ENCODE measurements at regions not wholly inside any gene's neighbourhood (a gene's known extent, or its start where the extent isn't known, plus 50 kb on each side); places are given as distances from the start of the nearest gene placed in this dataset.
"Not testable (repeated sequence)": the region's sequence is repeated elsewhere in the genome, so short reads cannot be mapped to it uniquely, and the experiment has no call there.

GRCh38 chr9:97176206-97176605, 131.3 kb upstream of the CCDC180 start:
- intact Hi-C loops (cut with micrococcal nuclease): no loop called here
- DNase-seq (peak; percentile 31), ATAC-seq (no peak; the same call in 1 of the 2 replicates)
- Histone ChIP-seq H3K4me2 (ENCODE audit: low read length) (no peak overlapping the region), H3K4me3 (ENCODE audit: low read length) (no peak overlapping the region), H3K79me2 (ENCODE audit: low read length) (no peaks in the 10 kb centered on the region), H3K36me3 (ENCODE audit: low read depth, low read length) (no peaks in the 10 kb centered on the region), H3K9ac (ENCODE audit: low read length) (no peak overlapping the region), H3K9me2 (replicated peaks; ENCODE audit: low read length) (no peaks in the 10 kb centered on the region), H3K27me3 (ENCODE audit: low read length) (no peaks in the 10 kb centered on the region), H3K27ac (ENCODE audit: low read length) (no peak overlapping the region), H2AFZ (ENCODE audit: low read length) (no peak overlapping the region), H4K20me1 (ENCODE audit: low read length) (no peaks in the 10 kb centered on the region), H3K9me3 (ENCODE audit: low read length) (no peaks in the 10 kb centered on the region), H3K4me1 (ENCODE audit: insufficient read depth, low read length) (peaks cover 21% of the 10 kb centered on the region), H3F3A (ENCODE audit: low read length, unreplicated experiment) (no peaks in the 10 kb centered on the region)
- CTCF ChIA-PET: no interaction called here
- BruUV-seq (replicated peaks): no TSS peak
- POLR2A ChIA-PET (ENCODE audit: unreplicated experiment): no interaction called here
- TF ChIP-seq, protein P1, sequence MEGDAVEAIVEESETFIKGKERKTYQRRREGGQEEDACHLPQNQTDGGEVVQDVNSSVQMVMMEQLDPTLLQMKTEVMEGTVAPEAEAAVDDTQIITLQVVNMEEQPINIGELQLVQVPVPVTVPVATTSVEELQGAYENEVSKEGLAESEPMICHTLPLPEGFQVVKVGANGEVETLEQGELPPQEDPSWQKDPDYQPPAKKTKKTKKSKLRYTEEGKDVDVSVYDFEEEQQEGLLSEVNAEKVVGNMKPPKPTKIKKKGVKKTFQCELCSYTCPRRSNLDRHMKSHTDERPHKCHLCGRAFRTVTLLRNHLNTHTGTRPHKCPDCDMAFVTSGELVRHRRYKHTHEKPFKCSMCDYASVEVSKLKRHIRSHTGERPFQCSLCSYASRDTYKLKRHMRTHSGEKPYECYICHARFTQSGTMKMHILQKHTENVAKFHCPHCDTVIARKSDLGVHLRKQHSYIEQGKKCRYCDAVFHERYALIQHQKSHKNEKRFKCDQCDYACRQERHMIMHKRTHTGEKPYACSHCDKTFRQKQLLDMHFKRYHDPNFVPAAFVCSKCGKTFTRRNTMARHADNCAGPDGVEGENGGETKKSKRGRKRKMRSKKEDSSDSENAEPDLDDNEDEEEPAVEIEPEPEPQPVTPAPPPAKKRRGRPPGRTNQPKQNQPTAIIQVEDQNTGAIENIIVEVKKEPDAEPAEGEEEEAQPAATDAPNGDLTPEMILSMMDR (conservative IDR thresholded peaks at IDR 0.05; ENCODE audit: low read depth, low read length): no peak
- no peak for TF ChIP-seq EZH2 (IDR thresholded peaks at IDR 0.05; ENCODE audit: low read length, unreplicated experiment)
- TF ChIP-seq EZH2phosphoT487 (IDR thresholded peaks at IDR 0.05; ENCODE audit: borderline replicate concordance, low read length): no peak

GRCh38 chr9:97168174-97168573, 129.2 kb upstream of the CTSV start:
- H3K79me2 ChIP-seq (ENCODE audit: low read length); H3K36me3 ChIP-seq (ENCODE audit: low read depth, low read length); intact Hi-C loops (cut with micrococcal nuclease); H3K27me3 ChIP-seq (ENCODE audit: low read length); POLR2A ChIA-PET (ENCODE audit: unreplicated experiment); CTCF ChIA-PET; H3K9me3 ChIP-seq (ENCODE audit: low read length); H3F3A ChIP-seq (ENCODE audit: low read length, unreplicated experiment); BruUV-seq (replicated peaks); H2AFZ ChIP-seq (ENCODE audit: low read length); H3K4me3 ChIP-seq (ENCODE audit: low read length); H3K27ac ChIP-seq (ENCODE audit: low read length); H3K4me2 ChIP-seq (ENCODE audit: low read length); ATAC-seq; H4K20me1 ChIP-seq (ENCODE audit: low read length); H3K9me2 ChIP-seq (replicated peaks; ENCODE audit: low read length); H3K4me1 ChIP-seq (ENCODE audit: insufficient read depth, low read length); DNase-seq; H3K9ac ChIP-seq (ENCODE audit: low read length): not testable (repeated sequence)

GRCh38 chr9:97166496-97167138, 127.7 kb upstream of the CTSV start:
- H3K9me2 ChIP-seq (replicated peaks; ENCODE audit: low read length); DNase-seq; H3K79me2 ChIP-seq (ENCODE audit: low read length); H3K27me3 ChIP-seq (ENCODE audit: low read length); H3K4me1 ChIP-seq (ENCODE audit: insufficient read depth, low read length); CTCF ChIA-PET; H3K9me3 ChIP-seq (ENCODE audit: low read length); ATAC-seq; POLR2A ChIA-PET (ENCODE audit: unreplicated experiment); H3F3A ChIP-seq (ENCODE audit: low read length, unreplicated experiment); H3K4me2 ChIP-seq (ENCODE audit: low read length); H4K20me1 ChIP-seq (ENCODE audit: low read length); intact Hi-C loops (cut with micrococcal nuclease); H3K27ac ChIP-seq (ENCODE audit: low read length); BruUV-seq (replicated peaks); H3K9ac ChIP-seq (ENCODE audit: low read length); H3K4me3 ChIP-seq (ENCODE audit: low read length); H3K36me3 ChIP-seq (ENCODE audit: low read depth, low read length); H2AFZ ChIP-seq (ENCODE audit: low read length): not testable (repeated sequence)

DNA sequence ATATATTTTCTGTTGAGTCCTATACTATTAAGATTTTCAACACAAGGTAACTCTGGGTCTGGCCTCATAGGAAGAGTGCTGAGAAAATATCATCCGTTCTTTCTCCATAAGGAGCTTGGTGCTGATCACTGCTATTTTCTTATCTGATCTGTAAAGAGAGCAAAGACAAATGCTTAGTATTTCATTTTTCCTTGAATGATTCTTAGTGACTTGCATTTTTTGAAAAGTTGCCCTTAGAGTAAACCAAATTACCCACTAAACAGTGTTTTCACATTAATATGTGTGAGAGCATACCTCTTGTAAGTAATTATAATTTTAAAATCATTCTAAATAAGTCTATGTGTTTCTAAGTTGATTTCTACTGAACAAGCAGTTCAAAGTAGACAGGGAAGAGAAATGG, 121.3 kb upstream of the CTSV start:
- H3K9me3 ChIP-seq (ENCODE audit: low read length): no peaks in the 10 kb centered on the region
- H3K4me3 ChIP-seq (ENCODE audit: low read length): no peak overlapping the region
- ATAC-seq: no peak
- no peak for DNase-seq
- no peak overlapping the region for H2AFZ ChIP-seq (ENCODE audit: low read length)
- H3K4me1 ChIP-seq (ENCODE audit: insufficient read depth, low read length): no peaks in the 10 kb centered on the region
- POLR2A ChIA-PET (ENCODE audit: unreplicated experiment): no interaction called here
- CTCF ChIA-PET: no interaction called here
- H3K27me3 ChIP-seq (ENCODE audit: low read length): no peaks in the 10 kb centered on the region
- H3K36me3 ChIP-seq (ENCODE audit: low read depth, low read length): no peaks in the 10 kb centered on the region
- no peak overlapping the region for H3K4me2 ChIP-seq (ENCODE audit: low read length)
- H3K9me2 ChIP-seq (replicated peaks; ENCODE audit: low read length): no peaks in the 10 kb centered on the region
- TF ChIP-seq, protein P1 (conservative IDR thresholded peaks at IDR 0.05; ENCODE audit: low read depth, low read length): no peak
- no peak for TF ChIP-seq EZH2 (IDR thresholded peaks at IDR 0.05; ENCODE audit: low read length, unreplicated experiment)
- TF ChIP-seq EZH2phosphoT487 (IDR thresholded peaks at IDR 0.05; ENCODE audit: borderline replicate concordance, low read length): no peak
- intact Hi-C loops (cut with micrococcal nuclease): no loop called here
- no peak overlapping the region for H3K27ac ChIP-seq (ENCODE audit: low read length)
- no peak overlapping the region for H3K9ac ChIP-seq (ENCODE audit: low read length)
- BruUV-seq (replicated peaks): no TSS peak
- no peaks in the 10 kb centered on the region for H4K20me1 ChIP-seq (ENCODE audit: low read length)
- no peaks in the 10 kb centered on the region for H3K79me2 ChIP-seq (ENCODE audit: low read length)
- H3F3A ChIP-seq (ENCODE audit: low read length, unreplicated experiment): no peaks in the 10 kb centered on the region

DNA sequence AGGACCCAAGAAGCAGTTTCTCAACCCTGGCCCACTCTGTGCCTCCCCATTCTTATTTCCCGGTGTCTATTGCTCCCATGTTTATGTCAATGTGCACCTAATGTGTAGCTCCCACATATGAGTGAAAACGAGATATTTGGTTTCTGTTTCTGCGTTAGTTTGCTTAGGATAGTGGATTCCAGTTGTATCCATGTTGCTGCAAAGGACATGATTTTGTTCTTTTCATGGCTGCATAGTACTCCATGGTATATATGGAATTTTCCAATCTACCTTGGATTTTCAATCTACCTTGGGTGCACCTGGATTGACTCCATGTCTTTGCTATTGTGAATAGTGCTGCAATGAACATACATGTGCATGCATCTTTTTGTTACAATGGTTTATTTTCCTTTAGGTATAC, 119.8 kb upstream of the CTSV start:
- H3F3A ChIP-seq (ENCODE audit: low read length, unreplicated experiment); H3K4me3 ChIP-seq (ENCODE audit: low read length); H3K27me3 ChIP-seq (ENCODE audit: low read length); H2AFZ ChIP-seq (ENCODE audit: low read length); H3K4me2 ChIP-seq (ENCODE audit: low read length); POLR2A ChIA-PET (ENCODE audit: unreplicated experiment); ATAC-seq; H3K4me1 ChIP-seq (ENCODE audit: insufficient read depth, low read length); H3K27ac ChIP-seq (ENCODE audit: low read length); DNase-seq; H3K79me2 ChIP-seq (ENCODE audit: low read length); intact Hi-C loops (cut with micrococcal nuclease); H3K9ac ChIP-seq (ENCODE audit: low read length); H3K9me2 ChIP-seq (replicated peaks; ENCODE audit: low read length); CTCF ChIA-PET; H3K9me3 ChIP-seq (ENCODE audit: low read length); H3K36me3 ChIP-seq (ENCODE audit: low read depth, low read length); H4K20me1 ChIP-seq (ENCODE audit: low read length); BruUV-seq (replicated peaks): not testable (repeated sequence)
